Transverse colon (tissue), 4 donors: ENCODE measurements at regions not wholly inside any gene's neighbourhood (a gene's known extent, or its start where the extent isn't known, plus 50 kb on each side); places are given as distances from the start of the nearest gene placed in this dataset.

Experiments
- CTCF ChIP-seq, 5 experiments: fragments of 200-600 bp in 3 of 5; fragments of 450-650 bp in 2 of 5; sonication (generic) in 3 of 5; IDR thresholded peaks; 1 replicate in 2 of 5; 2 replicates in 3 of 5; pipeline ENCODE4 v1.5.1; 2016 to 2017; ENCODE audit warnings: antibody characterized with exemption in 5 of 5, inconsistent platforms in 3 of 5, mild to moderate bottlenecking in 2 of 5, moderate library complexity in 1 of 5
- EP300 ChIP-seq: sonication (generic); formaldehyde crosslinking; IDR thresholded peaks from one replicate; pipeline ENCODE4 v1.6.1; 2017; ENCODE audit warnings: antibody characterized with exemption, low read depth
- POLR2A ChIP-seq: fragments of 450-650 bp; IDR thresholded peaks from one replicate; pipeline ENCODE4 v1.6.1; 2016; ENCODE audit warnings: antibody characterized with exemption, mild to moderate bottlenecking, moderate library complexity
- POLR2AphosphoS5 ChIP-seq, 3 donors: sonication (generic); formaldehyde crosslinking; IDR thresholded peaks; one replicate each; pipeline ENCODE4 v1.6.1; 2016; ENCODE audit warnings: antibody characterized with exemption in 3 of 3

DNA sequence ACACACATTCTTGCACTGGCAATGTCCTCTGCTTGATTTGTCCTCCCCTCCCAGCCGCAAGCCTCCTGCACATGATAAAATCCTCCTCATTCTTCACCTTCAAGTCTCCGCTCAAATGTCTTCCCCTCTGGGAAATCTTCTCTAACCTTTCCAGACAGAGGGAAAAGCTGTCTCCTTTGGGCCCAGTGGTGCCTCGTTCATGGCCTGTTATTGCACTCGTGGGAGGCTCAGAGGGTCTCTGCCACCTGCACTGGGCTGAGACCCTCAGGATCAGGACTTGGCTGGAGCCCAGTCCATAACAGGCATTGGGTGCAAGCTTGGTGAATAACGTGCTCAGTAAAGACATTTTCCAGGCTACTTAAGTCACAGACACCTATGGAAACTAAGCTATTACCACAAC, 68.6 kb downstream of the PTGR3 start:
- TF ChIP-seq POLR2A (no peak), CTCF (IDR thresholded peaks at IDR 0.05) (no peak), POLR2AphosphoS5 (IDR thresholded peaks at IDR 0.05) (no peak), EP300 (no peak)
